Midbrain (tissue), 1 donor: ENCODE measurements at regions not wholly inside any gene's neighbourhood (a gene's known extent, or its start where the extent isn't known, plus 50 kb on each side); places are given as distances from the start of the nearest gene placed in this dataset.
"Not testable (repeated sequence)": the region's sequence is repeated elsewhere in the genome, so short reads cannot be mapped to it uniquely, and the experiment has no call there.

Experiments
- DNase-seq: peaks from one replicate; lab custom pipeline; 2025; lab: John Stamatoyannopoulos, UW

- DNase-seq, result no peak
Measured at GRCh38 chr5:9789777-9790176, 159.6 kb upstream of the TAS2R1 start.

DNA sequence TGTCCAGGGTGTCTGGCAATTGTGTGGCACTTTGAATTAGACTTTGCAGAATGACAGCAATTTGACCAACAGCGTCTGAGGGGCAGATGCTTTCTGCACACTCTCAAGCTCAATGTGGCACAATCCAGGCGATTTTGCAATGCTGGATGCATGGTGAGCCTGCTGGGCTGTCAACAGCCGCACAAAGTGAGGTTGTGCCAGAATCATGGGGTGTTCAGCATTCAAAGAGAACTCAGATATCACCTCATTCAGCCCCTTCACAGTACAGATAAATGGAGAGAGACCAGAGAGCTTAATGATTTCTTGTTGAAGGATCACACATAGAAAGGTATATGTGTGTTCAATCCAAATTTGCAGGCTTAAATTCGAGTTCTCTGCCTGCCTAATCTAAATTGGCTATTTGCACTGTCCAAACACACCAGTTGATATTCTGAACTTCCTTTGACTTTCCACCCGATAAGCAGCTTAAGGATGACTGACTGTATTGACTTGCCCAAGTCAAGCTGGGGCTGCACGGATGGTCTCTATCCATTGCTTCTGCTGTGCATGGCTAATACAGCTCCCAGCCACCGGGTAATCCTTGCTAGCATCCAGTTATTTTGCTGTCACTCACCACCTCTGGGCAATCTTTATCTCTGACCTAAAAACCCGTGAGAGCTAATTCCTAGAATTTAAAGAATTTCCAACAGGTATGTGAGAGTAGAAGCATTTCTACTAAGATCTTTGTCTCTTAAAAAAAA lies 157.9 kb upstream of the TAS2R1 start:
- DNase-seq, result no peak

DNA sequence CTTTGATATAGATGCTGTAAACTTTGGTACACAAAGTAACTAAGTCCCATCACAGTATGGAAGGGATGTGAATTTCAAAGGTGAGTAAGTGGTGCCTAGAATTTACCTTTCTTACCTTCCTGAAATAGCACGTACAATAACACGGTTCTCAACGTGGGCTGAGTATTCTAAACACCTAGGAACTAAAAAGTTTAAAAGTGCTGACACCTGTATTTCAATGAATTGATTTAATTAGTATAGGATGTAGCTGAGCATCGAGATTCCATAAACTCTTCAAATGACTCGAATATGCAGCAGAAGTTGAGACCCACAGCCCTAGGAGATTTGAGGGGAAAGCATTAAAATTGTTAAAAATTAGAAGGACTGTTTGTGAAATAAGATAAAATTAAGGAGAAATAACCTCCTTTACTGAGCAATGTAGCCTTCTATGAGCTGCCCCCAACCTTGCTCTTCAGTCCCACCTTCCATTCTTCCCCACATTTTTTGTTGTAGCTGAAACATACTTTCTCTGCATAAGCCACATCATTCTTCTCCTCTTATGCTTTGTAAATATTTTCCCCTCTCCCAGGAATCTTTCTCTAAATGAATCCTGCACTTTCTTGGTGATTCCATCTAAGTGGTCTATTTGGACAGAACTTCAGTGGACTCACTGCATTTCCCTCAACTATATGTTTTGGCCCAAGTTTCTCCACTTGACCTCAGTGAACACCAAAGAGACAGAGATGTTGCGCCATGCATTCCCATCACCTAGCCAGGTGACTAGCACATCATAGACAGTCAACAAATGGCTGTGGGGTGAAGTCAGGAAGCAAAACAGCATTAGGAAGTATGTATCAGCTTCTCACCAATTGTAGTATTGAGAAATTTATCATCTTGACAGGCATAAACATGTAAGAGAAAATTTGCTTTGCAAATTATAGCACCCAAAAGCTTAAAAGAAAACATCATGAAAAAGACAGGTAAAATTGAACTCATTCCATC lies 156.5 kb upstream of the TAS2R1 start:
- no peak for DNase-seq

GRCh38 chr5:9785751-9786150 lies 155.6 kb upstream of the TAS2R1 start:
- DNase-seq, result no peak

DNA sequence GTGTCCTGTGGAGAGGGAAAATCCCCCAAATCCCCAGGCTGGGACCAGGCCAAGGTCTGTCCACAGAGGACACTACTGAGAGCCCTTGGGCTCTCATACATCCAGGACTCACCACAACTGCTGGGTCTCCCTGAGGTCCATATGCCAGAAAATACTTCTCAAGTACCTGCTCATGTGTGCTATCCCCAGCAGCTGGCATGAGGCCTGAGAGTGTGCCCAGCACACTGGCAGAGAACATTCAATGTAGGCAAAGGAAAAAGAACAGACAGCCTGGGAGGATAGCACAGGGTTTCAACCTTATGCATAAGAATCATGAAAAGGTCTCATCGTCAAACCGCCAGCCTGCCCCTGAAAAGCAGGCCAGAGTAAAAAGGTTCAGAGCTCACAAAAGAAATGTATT lies 154.1 kb upstream of the TAS2R1 start:
- no peak for DNase-seq

DNA sequence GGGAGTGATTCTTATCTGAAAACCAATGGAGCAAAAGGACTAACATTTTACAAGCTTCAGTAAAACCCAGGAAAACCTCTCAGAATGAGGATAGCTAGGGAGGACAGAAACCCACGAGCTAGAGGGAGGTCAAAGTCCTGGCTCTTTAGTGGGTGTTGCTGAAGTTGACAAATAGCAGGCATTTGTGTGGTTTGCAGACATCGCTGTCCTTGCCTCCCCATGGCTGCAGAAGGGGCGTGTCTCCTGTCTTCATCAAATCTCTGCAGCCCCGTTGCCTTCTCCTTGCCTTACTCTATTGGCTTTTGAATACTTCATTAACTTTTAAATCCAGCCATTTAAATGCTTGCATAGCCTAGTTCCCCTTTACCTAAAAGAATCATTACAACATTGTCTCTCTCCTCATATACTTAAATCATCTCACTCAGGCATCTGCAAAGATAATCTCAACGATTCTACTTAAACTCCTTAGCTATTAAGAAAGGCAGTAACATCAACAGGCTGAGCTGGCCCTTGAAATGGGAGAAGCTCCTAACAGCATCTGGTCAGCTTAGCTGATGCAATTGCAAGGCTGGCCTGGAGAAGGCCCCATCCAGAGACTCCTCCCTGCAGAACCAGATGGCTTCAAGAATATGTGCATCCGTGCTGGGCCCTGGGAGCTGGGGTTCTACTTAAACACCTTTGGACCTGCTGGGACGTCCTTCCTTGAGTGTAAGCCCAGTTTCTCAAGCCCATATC lies 152.8 kb upstream of the TAS2R1 start:
- DNase-seq, result no peak

DNA sequence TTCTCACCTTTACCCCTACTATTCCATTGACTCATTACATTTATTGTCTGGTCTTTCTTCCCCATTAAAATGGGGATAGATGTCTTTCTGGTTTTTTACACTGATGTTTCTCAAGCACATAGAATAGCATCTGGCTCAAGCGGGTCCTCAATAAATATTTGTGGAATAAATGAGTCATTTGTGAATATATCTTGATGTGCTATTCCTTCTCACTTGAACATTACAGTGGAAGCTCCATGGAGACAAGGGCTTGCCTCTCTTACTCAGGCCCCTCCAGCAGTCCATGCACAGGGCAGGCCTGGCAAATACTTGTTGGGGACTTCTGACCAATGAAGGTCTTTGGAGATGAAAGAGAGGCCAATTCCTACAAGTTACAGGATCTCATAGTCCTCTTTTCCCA lies 151.7 kb upstream of the TAS2R1 start:
- DNase-seq, result no peak

- DNase-seq, result no peak
Measured at GRCh38 chr5:9781275-9781674, 151.1 kb upstream of the TAS2R1 start.

DNA sequence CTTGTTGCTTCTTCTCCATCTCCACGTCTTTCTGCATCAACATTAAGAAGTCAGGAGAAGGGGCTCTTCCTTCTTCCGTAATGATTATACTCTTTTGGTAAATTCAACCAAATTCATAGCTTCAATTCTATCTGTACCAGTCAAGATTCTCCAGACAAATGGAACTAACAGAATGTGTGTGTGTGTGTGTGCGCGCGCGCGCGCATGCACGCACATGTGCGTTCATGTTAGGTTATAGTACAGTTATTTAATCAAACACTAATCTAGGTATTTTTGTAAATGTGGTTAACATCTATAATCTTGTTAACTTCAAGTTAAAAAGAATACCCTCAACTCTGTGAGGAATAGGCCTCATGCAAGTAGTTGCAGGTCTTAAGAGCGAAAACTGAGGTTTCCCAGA lies 150.3 kb upstream of the TAS2R1 start:
- no peak for DNase-seq

GRCh38 chr5:9776525-9776924 lies 146.4 kb upstream of the TAS2R1 start:
- DNase-seq, result no peak

- DNase-seq, result no peak
Measured at GRCh38 chr5:9775339-9775738, 145.2 kb upstream of the TAS2R1 start.

- peak; percentile 13 for DNase-seq
Measured at GRCh38 chr5:9774472-9775079, 144.4 kb upstream of the TAS2R1 start.

DNA sequence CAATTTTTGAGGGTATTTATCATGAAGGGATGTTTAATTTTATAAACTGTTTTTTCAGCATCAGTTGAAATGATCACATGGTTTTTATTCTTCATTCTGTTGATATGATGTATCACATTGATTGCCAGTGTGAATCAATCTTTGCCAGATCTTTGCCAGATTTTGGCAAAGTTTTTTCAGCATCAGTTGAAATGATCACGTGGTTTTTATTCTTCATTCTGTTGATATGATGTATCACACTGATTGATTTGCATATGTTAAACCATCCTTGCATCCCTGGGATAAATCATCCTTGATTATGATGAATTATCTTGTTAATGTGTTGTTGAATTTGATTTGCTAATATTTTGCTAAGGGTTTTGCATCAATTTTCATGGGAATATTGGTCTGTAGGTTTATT lies 140.9 kb upstream of the TAS2R1 start:
- no peak for DNase-seq

DNA sequence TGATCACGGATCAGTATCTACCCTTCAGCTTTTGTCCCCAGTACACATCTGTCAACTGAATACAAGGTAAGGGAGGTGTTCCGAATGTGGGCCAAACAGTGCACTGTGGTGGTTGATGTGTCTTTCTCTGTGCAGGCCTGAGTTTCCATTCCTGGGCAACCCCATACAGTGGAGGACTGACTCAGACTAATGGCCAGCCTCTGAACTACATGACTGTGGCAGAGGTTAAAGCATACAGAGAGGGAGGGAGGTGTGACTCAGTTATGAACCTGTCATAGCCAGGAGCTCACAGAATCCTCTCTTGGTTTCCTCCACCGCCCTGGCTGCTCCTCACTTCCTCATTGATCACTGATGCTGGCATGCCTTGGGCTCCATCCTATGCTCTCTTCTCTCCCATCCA lies 136.4 kb upstream of the TAS2R1 start:
- DNase-seq, result no peak

GRCh38 chr5:9765419-9766140 lies 135.4 kb upstream of the TAS2R1 start:
- DNase-seq, result no peak

DNA sequence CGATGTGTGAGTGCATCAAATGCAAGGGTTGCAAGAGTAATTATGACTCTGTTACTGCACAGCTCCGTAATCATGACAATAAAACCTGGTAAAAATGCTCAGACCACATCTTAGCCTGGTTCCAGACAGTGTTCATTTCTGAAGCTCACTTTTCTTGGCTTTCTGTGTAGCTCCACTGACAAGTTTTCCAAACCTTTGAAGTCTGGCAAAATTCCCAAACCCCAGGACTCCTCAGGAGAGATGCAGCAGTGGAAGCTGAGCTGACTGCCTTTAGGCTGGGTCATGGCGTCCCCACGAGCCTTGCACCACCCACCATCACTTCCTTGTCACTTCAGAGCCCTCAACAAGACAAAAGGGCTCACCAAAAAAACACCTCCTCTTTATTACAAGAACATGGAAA lies 131.6 kb upstream of the TAS2R1 start:
- DNase-seq, result peak; percentile 0

GRCh38 chr5:9752670-9753069 lies 122.5 kb upstream of the TAS2R1 start:
- not testable (repeated sequence) for DNase-seq

GRCh38 chr5:9743507-9743906 lies 113.4 kb upstream of the TAS2R1 start:
- no peak for DNase-seq

- DNase-seq, result no peak
Measured at GRCh38 chr5:9742848-9743247, 112.7 kb upstream of the TAS2R1 start.

GRCh38 chr5:9739135-9739534 lies 109.0 kb upstream of the TAS2R1 start:
- DNase-seq, result no peak

- no peak for DNase-seq
Measured at GRCh38 chr5:9737265-9737664, 107.1 kb upstream of the TAS2R1 start.
